Gastrocnemius medialis (tissue), 4 donors: ENCODE measurements at regions not wholly inside any gene's neighbourhood (a gene's known extent, or its start where the extent isn't known, plus 50 kb on each side); places are given as distances from the start of the nearest gene placed in this dataset.

Experiments
- ATAC-seq, 2 donors: fragments of 150-250 bp; one replicate each; pipeline ENCODE4 v1.9.1; 2016
- DNase-seq, 2 donors: peaks; one replicate each; pipeline ENCODE4 v3.0.0-alpha.2; 2019
- H3K27ac ChIP-seq, 4 donors: fragments of 200-600 bp; sonication (generic); 1 replicate in 1 of 4; 2 replicates in 3 of 4; pipeline ENCODE4 v1.5.1; 2016 to 2018; ENCODE audit warnings: mild to moderate bottlenecking in 2 of 4, moderate library complexity in 1 of 4
- H3K27me3 ChIP-seq, 3 donors: fragments of 200-600 bp; sonication (generic) in 2 of 3; 1 replicate in 1 of 3; 2 replicates in 2 of 3; pipeline versions ENCODE4 v1.5.1 to v1.6.0; 2016 to 2019; ENCODE audit warnings: mild to moderate bottlenecking in 1 of 3, moderate library complexity in 1 of 3
- H3K36me3 ChIP-seq, 2 donors: fragments of 200-600 bp; sonication (generic) in 1 of 2; one replicate each; pipeline ENCODE4 v1.5.1; 2017 to 2018
- H3K4me1 ChIP-seq, 2 donors: fragments of 200-600 bp; sonication (generic) in 1 of 2; one replicate each; pipeline ENCODE4 v1.5.1; 2016 to 2017; ENCODE audit warnings: mild to moderate bottlenecking in 2 of 2
- H3K4me3 ChIP-seq, 4 donors: fragments of 200-600 bp; sonication (generic) in 3 of 4; 1 replicate in 1 of 4; 2 replicates in 3 of 4; pipeline ENCODE4 v1.5.1; 2016 to 2019; ENCODE audit warnings: mild to moderate bottlenecking in 2 of 4
- H3K9me3 ChIP-seq, 3 donors: fragments of 200-600 bp; sonication (generic) in 2 of 3; 1 replicate in 1 of 3; 2 replicates in 2 of 3; pipeline ENCODE4 v1.5.1; 2016 to 2019
- POLR2A ChIP-seq, 2 donors: fragments of 450-650 bp; IDR thresholded peaks; one replicate each; pipeline ENCODE4 v1.6.1; 2017; ENCODE audit warnings: antibody characterized with exemption in 2 of 2, mild to moderate bottlenecking in 2 of 2, moderate library complexity in 2 of 2
- in situ Hi-C, 4 donors: fragments of 200-750 bp; cut with MboI; loops; one replicate each; pipeline versions ENCODE4 v1.15.0 to v1.8.0; 2017; ENCODE audit warnings: low sequenced_read_pairs in 4 of 4
- intact Hi-C: fragments of 100-400 bp; cut with DNase I; formaldehyde crosslinking; loops from one replicate; pipeline ENCODE4 v1.15.1; 2023; ENCODE audit warnings: low total_unique reads
- TF ChIP-seq, protein P1 (sequence below), 5 experiments: fragments of 450-650 bp in 3 of 5; fragments of 200-600 bp in 2 of 5; sonication (generic) in 2 of 5; IDR thresholded peaks in 4 of 5; conservative IDR thresholded peaks in 1 of 5; 1 replicate in 4 of 5; 2 replicates in 1 of 5; pipeline ENCODE4 v1.5.1; 2016 to 2019; ENCODE audit warnings: antibody characterized with exemption in 5 of 5, mild to moderate bottlenecking in 3 of 5, moderate library complexity in 3 of 5

DNA sequence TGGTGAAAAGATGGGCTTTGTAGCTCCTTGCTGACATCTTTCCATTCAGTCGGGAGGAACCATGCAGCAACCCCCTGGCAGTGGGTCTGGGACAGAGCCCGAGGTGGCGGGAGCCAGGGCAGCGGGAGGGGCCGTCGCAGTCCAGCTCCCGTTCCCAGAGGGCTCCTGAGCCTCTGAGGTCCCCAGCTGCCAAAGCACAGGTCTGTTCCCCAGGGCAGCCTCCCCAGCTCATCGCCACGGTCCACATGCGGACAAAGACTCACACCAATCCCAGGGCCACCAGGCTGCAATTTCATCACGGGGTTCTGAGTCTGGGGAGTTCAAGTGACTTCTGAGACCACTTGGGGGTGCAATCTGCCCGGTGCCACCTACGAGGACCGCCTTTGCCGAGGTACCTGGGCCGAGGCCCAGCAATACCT is 196.0 kb downstream of the RBFOX3 start:
- in situ Hi-C loops (no loop called here), intact Hi-C loops (no loop called here)
- DNase-seq (no peak), ATAC-seq (no peak)
- TF ChIP-seq POLR2A (IDR thresholded peaks at IDR 0.05) = no peak
- TF ChIP-seq, protein P1, sequence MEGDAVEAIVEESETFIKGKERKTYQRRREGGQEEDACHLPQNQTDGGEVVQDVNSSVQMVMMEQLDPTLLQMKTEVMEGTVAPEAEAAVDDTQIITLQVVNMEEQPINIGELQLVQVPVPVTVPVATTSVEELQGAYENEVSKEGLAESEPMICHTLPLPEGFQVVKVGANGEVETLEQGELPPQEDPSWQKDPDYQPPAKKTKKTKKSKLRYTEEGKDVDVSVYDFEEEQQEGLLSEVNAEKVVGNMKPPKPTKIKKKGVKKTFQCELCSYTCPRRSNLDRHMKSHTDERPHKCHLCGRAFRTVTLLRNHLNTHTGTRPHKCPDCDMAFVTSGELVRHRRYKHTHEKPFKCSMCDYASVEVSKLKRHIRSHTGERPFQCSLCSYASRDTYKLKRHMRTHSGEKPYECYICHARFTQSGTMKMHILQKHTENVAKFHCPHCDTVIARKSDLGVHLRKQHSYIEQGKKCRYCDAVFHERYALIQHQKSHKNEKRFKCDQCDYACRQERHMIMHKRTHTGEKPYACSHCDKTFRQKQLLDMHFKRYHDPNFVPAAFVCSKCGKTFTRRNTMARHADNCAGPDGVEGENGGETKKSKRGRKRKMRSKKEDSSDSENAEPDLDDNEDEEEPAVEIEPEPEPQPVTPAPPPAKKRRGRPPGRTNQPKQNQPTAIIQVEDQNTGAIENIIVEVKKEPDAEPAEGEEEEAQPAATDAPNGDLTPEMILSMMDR (IDR thresholded peaks at IDR 0.05 in 4 of 5, conservative IDR thresholded peaks at IDR 0.05 in 1 of 5) = no peak
- no peaks in the 10 kb centered on the region for H3K4me1 ChIP-seq
- no peak overlapping the region for H3K4me3 ChIP-seq
- H3K27me3 ChIP-seq = peaks cover 38 to 47% (median 40%) of the 10 kb centered on the region in 3 donors
- no peaks in the 10 kb centered on the region for H3K9me3 ChIP-seq
- no peak overlapping the region for H3K27ac ChIP-seq
- H3K36me3 ChIP-seq = no peaks in the 10 kb centered on the region

- DNase-seq (no peak), ATAC-seq (no peak)
- TF ChIP-seq POLR2A (IDR thresholded peaks at IDR 0.05) = no peak
- TF ChIP-seq, protein P1 (IDR thresholded peaks at IDR 0.05 in 4 of 5, conservative IDR thresholded peaks at IDR 0.05 in 1 of 5) = no peak
- H3K4me3 ChIP-seq = no peak overlapping the region
- H3K9me3 ChIP-seq = no peaks in the 10 kb centered on the region
- H3K36me3 ChIP-seq = no peaks in the 10 kb centered on the region
- H3K27ac ChIP-seq = no peak overlapping the region
- H3K27me3 ChIP-seq = peaks cover 37 to 47% (median 38%) of the 10 kb centered on the region in 3 donors
- intact Hi-C loops (no loop called here), in situ Hi-C loops (no loop called here)
- no peaks in the 10 kb centered on the region for H3K4me1 ChIP-seq
Measured at GRCh38 chr17:79414063-79414792, 196.6 kb downstream of the RBFOX3 start.

GRCh38 chr17:79413611-79414010 is 197.2 kb downstream of the RBFOX3 start:
- TF ChIP-seq, protein P1 (IDR thresholded peaks at IDR 0.05 in 4 of 5, conservative IDR thresholded peaks at IDR 0.05 in 1 of 5) = no peak
- no peak for TF ChIP-seq POLR2A (IDR thresholded peaks at IDR 0.05)
- Histone ChIP-seq H3K4me3 (no peak overlapping the region), H3K27ac (no peak overlapping the region), H3K36me3 (no peaks in the 10 kb centered on the region), H3K4me1 (no peaks in the 10 kb centered on the region), H3K27me3 (peaks cover 36 to 51% (median 38%) of the 10 kb centered on the region in 3 donors), H3K9me3 (no peaks in the 10 kb centered on the region)
- intact Hi-C loops = no loop called here
- ATAC-seq (no peak), DNase-seq (no peak)
- in situ Hi-C loops = no loop called here

DNA sequence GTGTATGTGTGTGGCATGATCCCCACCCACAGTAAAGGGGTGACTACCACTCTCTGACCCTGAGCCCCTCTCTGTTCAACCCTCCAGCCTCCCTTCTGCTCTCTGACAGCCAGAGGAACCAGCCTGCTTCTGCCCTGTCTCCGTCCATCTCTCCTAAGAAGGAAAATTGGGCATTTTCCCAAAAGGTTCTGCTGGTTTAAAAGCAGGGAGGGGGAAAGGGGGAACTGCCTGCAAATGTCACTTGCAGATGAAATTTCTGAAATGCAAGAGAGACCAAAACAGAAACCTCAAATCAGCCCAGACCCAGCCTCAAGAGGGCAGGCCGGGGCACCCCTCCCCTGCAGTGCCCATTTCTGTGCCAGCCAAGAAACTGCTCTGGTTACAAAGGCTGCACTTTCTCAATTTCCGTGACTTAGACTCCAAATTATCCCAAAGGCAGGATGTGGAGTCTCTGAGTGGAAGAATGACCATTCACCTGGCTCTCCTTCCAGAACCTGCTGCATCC is 197.9 kb downstream of the RBFOX3 start:
- TF ChIP-seq POLR2A (IDR thresholded peaks at IDR 0.05) = no peak
- TF ChIP-seq, protein P1 (IDR thresholded peaks at IDR 0.05 in 4 of 5, conservative IDR thresholded peaks at IDR 0.05 in 1 of 5) = no peak
- in situ Hi-C loops = no loop called here
- no peak for ATAC-seq
- DNase-seq = no peak
- Histone ChIP-seq H3K9me3 (no peaks in the 10 kb centered on the region), H3K4me1 (no peaks in the 10 kb centered on the region), H3K27me3 (peaks cover 39 to 53% (median 39%) of the 10 kb centered on the region in 3 donors), H3K27ac (no peak overlapping the region), H3K4me3 (no peak overlapping the region), H3K36me3 (no peaks in the 10 kb centered on the region)
- intact Hi-C loops = no loop called here
